HCEC 1CT (cell line): ENCODE measurements at regions not wholly inside any gene's neighbourhood (a gene's known extent, or its start where the extent isn't known, plus 50 kb on each side); places are given as distances from the start of the nearest gene placed in this dataset.

Experiments
- DNase-seq: peaks from one replicate; pipeline ENCODE4 v3.0.0-alpha.2; 2017

DNA sequence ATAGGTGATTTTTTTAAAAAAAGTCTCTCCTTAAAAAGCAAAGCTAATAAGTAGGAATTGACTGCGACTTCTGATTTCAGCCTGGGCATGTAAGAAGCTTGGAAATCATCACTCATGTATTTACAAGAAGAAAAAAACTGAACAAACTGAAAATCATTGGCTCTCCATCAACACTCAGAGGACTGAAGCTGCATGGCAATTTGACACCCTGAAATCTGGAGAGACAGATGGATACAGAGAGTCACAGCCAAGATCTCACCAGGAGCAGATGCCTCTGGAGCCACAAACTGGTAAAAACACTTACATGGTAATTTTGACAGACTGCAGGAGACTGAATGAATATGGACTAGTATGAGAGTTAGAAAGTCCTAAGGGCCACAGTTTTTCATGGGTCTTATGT, 191.2 kb upstream of the TCF21 start:
- DNase-seq, result peak; percentile 51

DNA sequence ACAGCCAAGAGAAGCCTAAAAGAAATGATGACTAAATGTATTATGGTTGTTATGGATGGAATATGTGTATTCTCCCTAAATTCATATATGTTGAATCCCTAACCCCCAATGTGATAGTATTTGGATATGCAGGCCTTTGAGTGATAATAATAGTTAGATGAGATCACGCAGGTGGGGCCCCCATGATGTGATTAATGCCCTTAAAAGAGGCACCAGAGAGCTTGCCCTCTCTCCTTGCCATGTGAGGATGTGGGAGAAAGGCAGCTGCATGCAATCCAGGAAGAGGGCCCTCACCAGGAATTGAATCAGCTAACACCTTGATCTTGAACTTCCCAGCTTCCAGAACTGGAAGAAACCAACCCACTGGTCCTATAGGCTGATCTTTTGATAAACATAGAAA, 190.6 kb upstream of the TCF21 start:
- no peak for DNase-seq

- peak; percentile 23 for DNase-seq
These were observed 189.1 kb upstream of the TCF21 start for GRCh38 chr6:133699741-133700385.

GRCh38 chr6:133701633-133702331, 187.1 kb upstream of the TCF21 start:
- peak; percentile 76 for DNase-seq

GRCh38 chr6:133704371-133704770, 184.5 kb upstream of the TCF21 start:
- peak; percentile 68 for DNase-seq

DNA sequence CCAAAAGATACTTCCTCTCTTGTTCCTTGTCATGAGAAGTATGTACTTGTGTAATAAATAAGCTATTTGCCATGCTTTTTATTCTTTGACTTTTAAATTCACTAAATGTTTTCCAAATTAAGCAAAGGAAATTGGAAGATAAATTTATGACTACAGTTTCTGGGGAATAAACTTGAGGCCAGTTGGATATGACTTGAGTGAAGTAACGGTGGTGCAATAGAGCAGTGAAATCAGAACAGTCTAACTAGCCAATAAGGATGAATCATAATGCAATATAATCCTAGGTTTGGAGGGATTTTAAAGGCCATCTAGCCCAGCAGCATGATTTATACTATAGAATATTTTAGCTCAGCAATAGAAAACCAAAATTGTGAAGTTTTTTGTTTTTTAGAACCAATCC, 183.8 kb upstream of the TCF21 start:
- peak; percentile 95 for DNase-seq

DNA sequence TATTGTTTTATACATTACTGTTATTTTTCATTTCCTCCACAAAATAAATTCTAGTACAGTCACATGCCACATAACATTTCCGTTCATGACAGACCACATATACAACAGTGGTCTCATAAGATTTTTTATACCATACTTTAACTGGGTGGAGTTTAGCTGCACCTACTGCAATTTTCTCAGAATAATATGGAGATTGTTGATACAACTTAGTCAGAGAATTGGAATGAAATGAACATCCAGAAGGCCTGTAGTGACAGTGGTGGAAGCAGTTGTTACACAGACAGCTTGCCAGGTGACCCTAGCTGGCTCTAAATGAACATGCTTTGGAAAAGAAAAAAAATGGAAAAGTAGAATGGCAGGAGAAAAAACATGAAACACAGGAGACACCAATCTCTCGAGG, 183.2 kb upstream of the TCF21 start:
- DNase-seq, result peak; percentile 79

DNA sequence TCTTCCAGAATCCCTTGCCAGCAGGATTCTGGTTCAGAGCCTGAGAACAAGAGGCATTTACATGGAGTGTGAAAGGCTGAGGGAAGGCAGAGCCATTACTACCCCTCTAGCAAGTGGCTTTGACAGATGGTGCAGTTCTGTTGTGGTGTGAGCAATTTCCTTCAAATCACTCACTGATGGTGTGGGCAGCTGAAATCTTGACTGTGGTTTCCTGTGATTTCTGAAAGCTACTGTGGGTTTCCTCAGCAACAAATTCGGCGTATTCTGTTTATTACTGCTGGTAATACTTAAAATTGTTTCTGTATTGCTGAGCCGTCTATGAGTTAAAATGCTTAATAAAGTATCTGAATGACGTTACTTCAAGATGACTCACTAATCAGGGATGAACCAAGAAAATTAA, 181.5 kb upstream of the TCF21 start:
- peak; percentile 94 for DNase-seq

DNA sequence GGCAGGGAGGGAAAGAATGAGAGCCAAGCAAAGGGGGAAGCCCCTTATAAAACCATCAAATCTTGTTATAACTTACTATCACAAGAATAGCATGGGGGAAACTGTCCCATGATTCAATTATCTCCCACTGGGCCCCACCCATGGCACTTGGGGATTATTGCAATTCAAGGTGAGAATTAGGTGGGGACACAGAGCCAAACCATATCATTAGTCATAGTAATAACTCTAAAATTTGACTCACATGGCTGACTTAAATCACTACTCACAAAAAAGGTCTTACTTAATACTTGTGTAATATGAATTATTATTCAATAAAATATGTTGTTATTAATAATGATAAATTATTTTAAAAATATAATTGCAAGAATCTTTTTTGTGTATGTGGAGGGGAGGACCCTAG, 178.1 kb upstream of the TCF21 start:
- no peak for DNase-seq

DNA sequence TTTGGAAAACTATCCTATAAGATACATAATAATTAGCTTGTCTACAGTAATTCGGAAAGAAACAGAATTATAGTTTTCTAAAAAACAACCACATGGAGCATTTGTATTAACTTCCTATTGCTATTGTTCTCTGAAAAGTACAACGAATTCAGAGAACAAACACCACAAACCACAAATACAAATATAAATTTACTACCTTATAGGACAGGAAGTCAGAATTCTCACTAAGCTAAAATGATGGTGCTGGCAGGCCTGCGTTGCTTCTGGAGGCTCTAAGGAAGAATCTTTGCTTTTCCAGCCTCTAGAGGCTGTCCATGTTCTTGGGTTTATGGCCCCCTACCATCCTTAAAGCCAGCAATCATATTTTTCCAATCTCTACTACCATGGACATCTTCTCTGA, 173.6 kb upstream of the TCF21 start:
- no peak for DNase-seq

DNA sequence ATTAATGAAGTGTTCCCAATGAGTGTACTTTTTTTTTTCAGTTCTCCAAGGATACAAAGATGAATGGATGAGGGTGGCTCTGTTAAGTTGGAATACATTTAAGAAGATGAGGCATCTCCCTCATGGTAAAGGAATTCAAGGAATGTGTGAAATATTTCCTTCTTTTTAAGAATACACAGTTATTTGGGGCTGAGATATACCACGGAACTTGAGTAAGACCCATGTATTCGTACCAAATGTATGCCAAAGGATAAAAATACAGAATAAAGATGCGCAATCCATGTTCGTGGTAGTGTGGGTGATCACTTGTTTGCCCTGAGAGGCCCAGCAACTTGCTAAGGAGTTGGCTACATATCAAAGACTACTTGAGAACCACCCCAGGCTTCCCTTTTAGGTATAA, 164.2 kb upstream of the TCF21 start:
- DNase-seq, result peak; percentile 56

DNA sequence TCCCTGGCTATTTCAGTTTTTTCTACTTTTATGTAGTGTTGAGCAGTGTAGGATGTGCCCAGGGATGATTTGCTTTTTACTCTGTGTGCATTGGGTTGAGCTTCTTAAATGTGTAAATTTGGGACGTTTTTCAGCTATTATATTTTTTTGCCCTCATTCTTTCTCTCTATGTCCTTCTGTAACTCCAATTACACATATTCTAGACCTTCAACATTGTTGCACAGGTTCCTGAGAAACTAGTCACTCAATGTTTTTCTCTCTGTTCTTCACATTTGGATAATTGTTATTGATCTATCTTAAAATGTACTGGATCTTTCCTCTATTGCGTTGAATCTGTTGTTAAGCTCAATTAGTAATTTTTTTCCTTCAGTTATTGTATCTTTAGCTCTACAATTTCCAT, 162.7 kb upstream of the TCF21 start:
- DNase-seq, result no peak

DNA sequence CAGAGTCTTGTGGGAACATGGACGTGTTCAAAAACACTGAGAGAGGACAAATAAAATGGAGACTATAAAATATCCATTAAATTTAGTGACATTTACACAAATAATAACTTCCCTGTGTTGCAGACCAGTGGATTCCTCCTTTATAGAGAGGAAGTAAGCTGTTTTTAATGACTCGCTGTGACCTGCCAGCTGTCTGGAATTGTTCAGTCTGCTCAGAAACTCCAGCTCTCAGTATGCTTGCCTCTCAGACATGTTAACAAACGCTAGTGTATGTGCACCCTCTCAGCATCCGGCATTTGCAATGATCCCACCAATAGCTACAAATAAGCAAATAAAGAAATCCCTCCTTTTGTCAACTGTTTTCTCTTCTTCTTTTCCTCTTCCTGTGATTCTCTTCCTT, 158.0 kb upstream of the TCF21 start:
- DNase-seq, result peak; percentile 51

- no peak for DNase-seq
These were observed 148.7 kb upstream of the TCF21 start for GRCh38 chr6:133740218-133740617.

GRCh38 chr6:133740816-133741215, 148.1 kb upstream of the TCF21 start:
- DNase-seq, result no peak

GRCh38 chr6:133741375-133741861, 147.5 kb upstream of the TCF21 start:
- DNase-seq, result peak; percentile 46

- no peak for DNase-seq
These were observed 145.3 kb upstream of the TCF21 start for GRCh38 chr6:133743621-133744020.

- no peak for DNase-seq
These were observed 142.5 kb upstream of the TCF21 start for GRCh38 chr6:133746417-133746770.

DNA sequence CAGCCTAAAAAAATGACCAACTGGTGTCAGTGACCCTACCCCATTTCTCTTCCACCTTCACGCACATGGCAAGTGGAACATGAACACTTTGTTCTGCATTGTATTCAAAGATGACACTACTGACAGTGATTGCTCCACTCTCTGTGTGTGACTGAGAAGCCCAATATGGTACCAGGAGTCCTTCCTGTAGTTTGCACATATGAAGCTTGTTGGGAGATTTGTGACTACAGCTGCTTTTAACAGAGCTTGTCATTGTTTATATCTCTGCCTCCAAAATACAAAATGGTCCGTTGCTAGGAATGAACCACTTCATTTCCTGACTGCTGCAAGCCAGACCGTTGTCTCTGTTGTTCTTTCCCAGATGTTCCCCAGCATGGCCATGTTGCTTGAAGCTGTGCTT, 140.3 kb upstream of the TCF21 start:
- no peak for DNase-seq

GRCh38 chr6:133749427-133749826, 139.5 kb upstream of the TCF21 start:
- no peak for DNase-seq

DNA sequence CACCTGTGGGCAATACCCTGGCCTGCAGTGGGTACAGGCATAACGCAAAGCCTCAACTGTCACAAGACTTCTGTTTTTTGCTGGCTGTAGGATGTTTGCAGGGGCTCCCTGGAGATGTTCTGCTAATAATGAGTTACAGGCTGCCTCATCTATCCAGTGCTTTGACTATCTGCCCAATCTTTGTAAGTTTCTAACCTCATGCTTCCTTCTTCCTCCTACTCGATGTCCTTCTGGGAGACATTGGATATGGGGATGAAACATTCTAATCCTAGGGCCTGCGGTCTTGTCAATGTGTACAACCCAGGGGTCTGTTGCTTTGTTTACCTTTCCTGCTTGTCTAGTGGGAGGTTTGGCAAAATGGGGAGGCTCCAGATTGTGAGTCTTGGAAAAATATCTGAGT, 136.8 kb upstream of the TCF21 start:
- DNase-seq, result no peak

DNA sequence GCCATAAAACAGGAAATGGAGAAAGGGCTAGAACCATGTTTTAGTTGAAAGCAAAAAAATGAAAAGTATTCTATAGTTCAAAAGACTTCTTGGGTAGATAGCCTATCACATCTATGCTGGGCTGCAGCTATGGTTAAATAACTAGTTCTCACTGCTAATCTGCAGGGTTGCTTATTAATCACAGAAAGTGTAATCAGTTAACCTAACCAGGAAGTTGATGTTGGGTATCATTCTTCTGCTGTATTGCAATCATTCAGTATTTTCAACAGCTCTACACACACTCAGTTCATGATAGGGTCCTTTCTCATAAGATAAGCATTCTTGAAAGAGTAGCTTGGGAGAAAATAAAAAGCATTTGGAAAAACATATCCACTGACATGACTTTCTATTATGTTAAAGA, 135.2 kb upstream of the TCF21 start:
- no peak for DNase-seq

DNA sequence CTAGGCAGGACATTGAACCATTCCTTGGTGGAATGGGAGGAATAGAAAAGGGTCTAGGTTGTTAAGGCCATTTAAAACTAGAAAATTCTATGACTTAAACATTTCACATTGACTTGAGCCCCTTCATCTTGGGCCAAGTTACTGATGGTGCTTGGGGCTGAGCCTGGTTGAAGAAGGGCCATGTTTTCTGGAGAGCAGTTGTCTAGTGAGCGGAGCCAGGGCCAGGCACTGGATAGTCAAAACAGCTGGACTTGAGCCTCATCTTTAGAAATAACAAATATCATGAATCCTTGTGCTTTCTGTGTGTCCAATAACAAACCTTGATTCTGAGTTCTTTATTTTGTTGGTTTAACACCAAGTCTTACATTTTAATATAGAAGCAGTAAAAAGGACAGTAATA, 134.6 kb upstream of the TCF21 start:
- no peak for DNase-seq

- peak; percentile 65 for DNase-seq
These were observed 132.7 kb upstream of the TCF21 start for GRCh38 chr6:133756078-133756695.
